ENCODE measurements at regions not wholly inside any gene's neighbourhood (a gene's known extent, or its start where the extent isn't known, plus 50 kb on each side); places are given as distances from the start of the nearest gene placed in this dataset.

DNA sequence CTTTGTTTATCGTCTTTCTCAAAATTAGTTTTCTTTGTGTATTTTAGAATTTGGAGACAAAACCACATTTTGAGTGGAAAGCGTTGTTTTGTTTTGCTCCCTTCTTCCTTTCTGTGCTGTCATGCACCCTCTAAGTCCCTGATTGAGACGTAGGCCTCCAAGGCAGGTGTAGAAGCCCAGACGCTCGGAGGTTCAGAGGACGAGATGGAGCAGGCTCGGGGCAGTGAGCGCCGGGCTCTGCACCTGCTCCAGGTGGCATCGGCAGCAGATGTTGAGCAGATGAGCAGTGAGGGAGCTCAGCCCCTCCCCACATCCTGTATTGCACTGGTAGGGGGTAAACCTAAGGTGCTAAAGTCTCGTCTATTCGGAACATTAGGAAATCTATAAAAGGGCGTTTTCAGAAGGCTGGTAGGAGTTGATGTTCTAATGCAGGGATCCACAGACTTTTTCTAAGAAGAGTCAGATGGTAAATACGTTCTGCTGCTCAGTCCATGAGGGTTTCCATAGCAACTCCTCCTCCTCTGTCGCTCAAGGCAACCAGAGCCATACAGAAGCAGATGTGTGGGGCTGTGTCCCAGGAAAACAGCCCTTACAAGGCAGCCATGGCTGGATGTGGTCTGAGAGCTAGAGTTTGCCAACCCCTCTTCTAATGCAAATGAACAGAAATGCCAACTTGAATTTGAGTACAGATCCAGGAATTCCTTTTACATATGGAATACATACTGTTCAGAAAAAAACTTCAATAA lies 724.2 kb downstream of the BRD1 start:
- Histone ChIP-seq H3K79me2 (ENCODE audit: insufficient read depth, low read length) (no peaks in the 10 kb centered on the region), H3K4me1 (ENCODE audit: control insufficient read depth in 1 of 2, insufficient read depth in 2 of 2, low read length in 2 of 2) (peaks cover 8 to 13% of the 10 kb centered on the region in 2 experiments), H3K27me3 (ENCODE audit: insufficient read depth, low read length) (peaks cover 31% of the 10 kb centered on the region), H3K9me2 (ENCODE audit: insufficient read depth) (no peaks in the 10 kb centered on the region), H3K9ac (ENCODE audit: low read length) (no peak overlapping the region), H2AFZ (ENCODE audit: low read depth, low read length, poor library complexity, severe bottlenecking) (no peak overlapping the region), H3K4me3 (replicated peaks in 1 of 2; ENCODE audit: low read depth in 1 of 2, low read length in 2 of 2) (no peak overlapping the region), H3K4me2 (ENCODE audit: low read length) (no peak overlapping the region), H4K20me1 (ENCODE audit: insufficient read depth) (no peaks in the 10 kb centered on the region), H3K27ac (ENCODE audit: low read depth, low read length) (no peak overlapping the region), H3K9me3 (ENCODE audit: control insufficient read depth in 1 of 2, insufficient read depth in 1 of 2, low read depth in 1 of 2, low read length in 2 of 2) (no peaks in the 10 kb centered on the region), H3K36me3 (ENCODE audit: control insufficient read depth in 1 of 2, insufficient read depth in 2 of 2, low read length in 2 of 2) (no peaks in the 10 kb centered on the region)
- TF ChIP-seq SIN3A (IDR thresholded peaks at IDR 0.05; ENCODE audit: low read depth) (no peak), ZNF274 (IDR thresholded peaks at IDR 0.05; ENCODE audit: low read depth, low read length) (no peak), ELF1 (IDR thresholded peaks at IDR 0.05; ENCODE audit: borderline replicate concordance, low read depth) (no peak), JUND (IDR thresholded peaks at IDR 0.05) (no peak), SP1 (IDR thresholded peaks at IDR 0.05; ENCODE audit: low read depth) (no peak), YY1 (IDR thresholded peaks at IDR 0.05; ENCODE audit: extremely low read depth, insufficient replicate concordance, low read depth, low read length) (no peak), SRF (IDR thresholded peaks at IDR 0.05; ENCODE audit: low read depth) (no peak), POLR2A (IDR thresholded peaks at IDR 0.05; ENCODE audit: borderline replicate concordance, extremely low read depth, insufficient read depth, insufficient read length) (no peak), ZFX (IDR thresholded peaks at IDR 0.05) (no peak), RAD21 (IDR thresholded peaks at IDR 0.05; ENCODE audit: low read depth) (no peak), TCF7L2 (IDR thresholded peaks at IDR 0.05; ENCODE audit: borderline replicate concordance, extremely low read depth, insufficient read depth, insufficient read length) (no peak), EZH2phosphoT487 (IDR thresholded peaks at IDR 0.05; ENCODE audit: borderline replicate concordance) (no peak), EZH2 (IDR thresholded peaks at IDR 0.05) (no peak), CBX3 (IDR thresholded peaks at IDR 0.05; ENCODE audit: low read depth) (no peak), FOSL1 (IDR thresholded peaks at IDR 0.05; ENCODE audit: low read depth) (no peak), POLR2AphosphoS5 (IDR thresholded peaks at IDR 0.05; ENCODE audit: low read depth, low read length) (no peak)
- TF ChIP-seq, protein P1, sequence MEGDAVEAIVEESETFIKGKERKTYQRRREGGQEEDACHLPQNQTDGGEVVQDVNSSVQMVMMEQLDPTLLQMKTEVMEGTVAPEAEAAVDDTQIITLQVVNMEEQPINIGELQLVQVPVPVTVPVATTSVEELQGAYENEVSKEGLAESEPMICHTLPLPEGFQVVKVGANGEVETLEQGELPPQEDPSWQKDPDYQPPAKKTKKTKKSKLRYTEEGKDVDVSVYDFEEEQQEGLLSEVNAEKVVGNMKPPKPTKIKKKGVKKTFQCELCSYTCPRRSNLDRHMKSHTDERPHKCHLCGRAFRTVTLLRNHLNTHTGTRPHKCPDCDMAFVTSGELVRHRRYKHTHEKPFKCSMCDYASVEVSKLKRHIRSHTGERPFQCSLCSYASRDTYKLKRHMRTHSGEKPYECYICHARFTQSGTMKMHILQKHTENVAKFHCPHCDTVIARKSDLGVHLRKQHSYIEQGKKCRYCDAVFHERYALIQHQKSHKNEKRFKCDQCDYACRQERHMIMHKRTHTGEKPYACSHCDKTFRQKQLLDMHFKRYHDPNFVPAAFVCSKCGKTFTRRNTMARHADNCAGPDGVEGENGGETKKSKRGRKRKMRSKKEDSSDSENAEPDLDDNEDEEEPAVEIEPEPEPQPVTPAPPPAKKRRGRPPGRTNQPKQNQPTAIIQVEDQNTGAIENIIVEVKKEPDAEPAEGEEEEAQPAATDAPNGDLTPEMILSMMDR (IDR thresholded peaks at IDR 0.05 in 2 of 3, conservative IDR thresholded peaks at IDR 0.05 in 1 of 3; ENCODE audit: borderline replicate concordance in 1 of 3, insufficient read depth in 1 of 3, low read depth in 2 of 3, low read length in 2 of 3) = no peak
- TF ChIP-seq, protein P2, sequence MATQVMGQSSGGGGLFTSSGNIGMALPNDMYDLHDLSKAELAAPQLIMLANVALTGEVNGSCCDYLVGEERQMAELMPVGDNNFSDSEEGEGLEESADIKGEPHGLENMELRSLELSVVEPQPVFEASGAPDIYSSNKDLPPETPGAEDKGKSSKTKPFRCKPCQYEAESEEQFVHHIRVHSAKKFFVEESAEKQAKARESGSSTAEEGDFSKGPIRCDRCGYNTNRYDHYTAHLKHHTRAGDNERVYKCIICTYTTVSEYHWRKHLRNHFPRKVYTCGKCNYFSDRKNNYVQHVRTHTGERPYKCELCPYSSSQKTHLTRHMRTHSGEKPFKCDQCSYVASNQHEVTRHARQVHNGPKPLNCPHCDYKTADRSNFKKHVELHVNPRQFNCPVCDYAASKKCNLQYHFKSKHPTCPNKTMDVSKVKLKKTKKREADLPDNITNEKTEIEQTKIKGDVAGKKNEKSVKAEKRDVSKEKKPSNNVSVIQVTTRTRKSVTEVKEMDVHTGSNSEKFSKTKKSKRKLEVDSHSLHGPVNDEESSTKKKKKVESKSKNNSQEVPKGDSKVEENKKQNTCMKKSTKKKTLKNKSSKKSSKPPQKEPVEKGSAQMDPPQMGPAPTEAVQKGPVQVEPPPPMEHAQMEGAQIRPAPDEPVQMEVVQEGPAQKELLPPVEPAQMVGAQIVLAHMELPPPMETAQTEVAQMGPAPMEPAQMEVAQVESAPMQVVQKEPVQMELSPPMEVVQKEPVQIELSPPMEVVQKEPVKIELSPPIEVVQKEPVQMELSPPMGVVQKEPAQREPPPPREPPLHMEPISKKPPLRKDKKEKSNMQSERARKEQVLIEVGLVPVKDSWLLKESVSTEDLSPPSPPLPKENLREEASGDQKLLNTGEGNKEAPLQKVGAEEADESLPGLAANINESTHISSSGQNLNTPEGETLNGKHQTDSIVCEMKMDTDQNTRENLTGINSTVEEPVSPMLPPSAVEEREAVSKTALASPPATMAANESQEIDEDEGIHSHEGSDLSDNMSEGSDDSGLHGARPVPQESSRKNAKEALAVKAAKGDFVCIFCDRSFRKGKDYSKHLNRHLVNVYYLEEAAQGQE (IDR thresholded peaks at IDR 0.05; ENCODE audit: low read depth) = no peak
- TF ChIP-seq, protein P3, sequence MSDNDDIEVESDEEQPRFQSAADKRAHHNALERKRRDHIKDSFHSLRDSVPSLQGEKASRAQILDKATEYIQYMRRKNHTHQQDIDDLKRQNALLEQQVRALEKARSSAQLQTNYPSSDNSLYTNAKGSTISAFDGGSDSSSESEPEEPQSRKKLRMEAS (IDR thresholded peaks at IDR 0.05) = no peak
- TF ChIP-seq, protein P4, sequence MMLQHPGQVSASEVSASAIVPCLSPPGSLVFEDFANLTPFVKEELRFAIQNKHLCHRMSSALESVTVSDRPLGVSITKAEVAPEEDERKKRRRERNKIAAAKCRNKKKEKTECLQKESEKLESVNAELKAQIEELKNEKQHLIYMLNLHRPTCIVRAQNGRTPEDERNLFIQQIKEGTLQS (IDR thresholded peaks at IDR 0.05) = no peak
- ATAC-seq = no peak
- RAD21 ChIA-PET (ENCODE audit: low non-redundant PET in 1 of 2, low total read pairs in 2 of 2, uncharacterized antibody in 2 of 2, unreplicated experiment in 2 of 2) = no interaction called here
- intact Hi-C loops (cut with micrococcal nuclease) = no loop called here
- CTCF ChIA-PET = no interaction called here
- no peak for DNase-seq (ENCODE audit: low read depth, low spot score)
- POLR2A ChIA-PET = no interaction called here
- no TSS peak for BruUV-seq (replicated peaks)
